Activated T-cell treated with anti-CD3 and anti-CD28 coated beads, Interleukin-2, amount 50 U/mL, for 48 hours (primary cell): ENCODE measurements at regions not wholly inside any gene's neighbourhood (a gene's known extent, or its start where the extent isn't known, plus 50 kb on each side); places are given as distances from the start of the nearest gene placed in this dataset.
A peak's percentile ranks its signal among the peaks of the same experiment; 100 is the strongest.

ENCODE experiments used
- DNase-seq, 2 experiments: peaks; one replicate each; pipeline ENCODE4 v3.0.0-alpha.2; 2020

- DNase-seq: peak in 1 of 2 experiments; percentile 35
Observed at GRCh38 chr14:75226755-75227544, 50.5 kb upstream of the TMED10 start.
